ENCODE measurements at regions not wholly inside any gene's neighbourhood (a gene's known extent, or its start where the extent isn't known, plus 50 kb on each side); places are given as distances from the start of the nearest gene placed in this dataset.

DNA sequence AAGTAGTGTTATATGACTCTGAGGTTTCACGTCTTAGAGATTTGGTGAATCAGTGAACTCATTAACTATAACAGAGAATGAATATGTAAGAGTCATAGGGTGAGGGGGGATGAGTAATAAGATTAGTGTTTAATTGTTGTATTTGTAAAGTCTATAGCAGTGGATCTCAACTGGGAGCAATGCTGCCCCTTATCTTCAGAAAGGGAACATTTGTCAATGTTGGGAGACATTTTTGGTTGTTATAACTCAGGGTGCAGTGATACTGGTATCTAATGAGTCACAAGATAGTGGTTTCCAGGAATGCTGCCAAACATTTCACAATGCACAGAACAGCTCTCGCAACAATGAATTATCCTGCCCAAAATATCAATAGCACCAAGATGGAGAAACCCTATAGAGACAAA lies 1193.7 kb downstream of the GALC start:
- H3K4me1 ChIP-seq (ENCODE audit: control insufficient read depth, low read length), result no peaks in the 10 kb centered on the region
- H3K4me2 ChIP-seq (ENCODE audit: low read length), result no peak overlapping the region
- H3K9me2 ChIP-seq (replicated peaks; ENCODE audit: control insufficient read depth, low read length), result no peaks in the 10 kb centered on the region
- H3K27me3 ChIP-seq (ENCODE audit: control insufficient read depth, low read length), result no peaks in the 10 kb centered on the region
- H3F3A ChIP-seq (ENCODE audit: control insufficient read depth, insufficient read depth), result no peaks in the 10 kb centered on the region
- no peaks in the 10 kb centered on the region for H3K36me3 ChIP-seq (ENCODE audit: control insufficient read depth, low read length)
- no peaks in the 10 kb centered on the region for H3K79me2 ChIP-seq (ENCODE audit: control insufficient read depth, low read length)
- no peak overlapping the region for H3K27ac ChIP-seq (ENCODE audit: low read depth, low read length)
- no peaks in the 10 kb centered on the region for H4K20me1 ChIP-seq (ENCODE audit: control insufficient read depth, insufficient read depth, low read depth, low read length)
- no peaks in the 10 kb centered on the region for H3K9me3 ChIP-seq (ENCODE audit: control insufficient read depth, insufficient read depth, low read length)
- no peak overlapping the region for H3K4me3 ChIP-seq (ENCODE audit: low read length)
- no peak for TF ChIP-seq EZH2phosphoT487 (IDR thresholded peaks at IDR 0.05; ENCODE audit: borderline replicate concordance, low read length)
- TF ChIP-seq, protein P1, sequence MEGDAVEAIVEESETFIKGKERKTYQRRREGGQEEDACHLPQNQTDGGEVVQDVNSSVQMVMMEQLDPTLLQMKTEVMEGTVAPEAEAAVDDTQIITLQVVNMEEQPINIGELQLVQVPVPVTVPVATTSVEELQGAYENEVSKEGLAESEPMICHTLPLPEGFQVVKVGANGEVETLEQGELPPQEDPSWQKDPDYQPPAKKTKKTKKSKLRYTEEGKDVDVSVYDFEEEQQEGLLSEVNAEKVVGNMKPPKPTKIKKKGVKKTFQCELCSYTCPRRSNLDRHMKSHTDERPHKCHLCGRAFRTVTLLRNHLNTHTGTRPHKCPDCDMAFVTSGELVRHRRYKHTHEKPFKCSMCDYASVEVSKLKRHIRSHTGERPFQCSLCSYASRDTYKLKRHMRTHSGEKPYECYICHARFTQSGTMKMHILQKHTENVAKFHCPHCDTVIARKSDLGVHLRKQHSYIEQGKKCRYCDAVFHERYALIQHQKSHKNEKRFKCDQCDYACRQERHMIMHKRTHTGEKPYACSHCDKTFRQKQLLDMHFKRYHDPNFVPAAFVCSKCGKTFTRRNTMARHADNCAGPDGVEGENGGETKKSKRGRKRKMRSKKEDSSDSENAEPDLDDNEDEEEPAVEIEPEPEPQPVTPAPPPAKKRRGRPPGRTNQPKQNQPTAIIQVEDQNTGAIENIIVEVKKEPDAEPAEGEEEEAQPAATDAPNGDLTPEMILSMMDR (IDR thresholded peaks at IDR 0.05; ENCODE audit: low read depth, low read length, poor library complexity, severe bottlenecking), result no peak

DNA sequence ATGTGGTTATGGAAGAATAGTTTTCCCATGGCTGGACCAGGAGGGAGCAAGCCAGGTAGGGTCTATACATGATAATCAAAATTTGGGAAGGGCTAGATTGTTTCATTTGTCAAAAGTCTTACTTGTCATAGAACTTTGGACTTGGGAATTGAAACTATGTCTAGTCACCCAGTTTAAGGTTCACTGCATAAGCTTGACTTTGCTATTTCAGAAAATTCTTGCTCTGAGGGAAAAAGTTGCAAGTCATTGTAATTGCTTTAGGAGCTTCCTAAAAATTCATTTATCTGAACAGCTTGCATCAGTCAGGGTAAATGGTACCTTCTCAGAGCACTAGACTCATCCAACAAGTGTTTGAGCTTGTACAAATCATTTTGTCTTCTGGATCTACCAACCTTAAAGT lies 1194.7 kb downstream of the GALC start:
- Histone ChIP-seq H3K36me3 (ENCODE audit: control insufficient read depth, low read length) (no peaks in the 10 kb centered on the region), H3K4me2 (ENCODE audit: low read length) (no peak overlapping the region), H3K79me2 (ENCODE audit: control insufficient read depth, low read length) (no peaks in the 10 kb centered on the region), H3F3A (ENCODE audit: control insufficient read depth, insufficient read depth) (no peaks in the 10 kb centered on the region), H3K27me3 (ENCODE audit: control insufficient read depth, low read length) (no peaks in the 10 kb centered on the region), H4K20me1 (ENCODE audit: control insufficient read depth, insufficient read depth, low read depth, low read length) (no peaks in the 10 kb centered on the region), H3K4me3 (ENCODE audit: low read length) (no peak overlapping the region), H3K27ac (ENCODE audit: low read depth, low read length) (no peak overlapping the region), H3K9me2 (replicated peaks; ENCODE audit: control insufficient read depth, low read length) (no peaks in the 10 kb centered on the region), H3K9me3 (ENCODE audit: control insufficient read depth, insufficient read depth, low read length) (no peaks in the 10 kb centered on the region), H3K4me1 (ENCODE audit: control insufficient read depth, low read length) (no peaks in the 10 kb centered on the region)
- TF ChIP-seq, protein P1 (IDR thresholded peaks at IDR 0.05; ENCODE audit: low read depth, low read length, poor library complexity, severe bottlenecking), result no peak
- no peak for TF ChIP-seq EZH2phosphoT487 (IDR thresholded peaks at IDR 0.05; ENCODE audit: borderline replicate concordance, low read length)

DNA sequence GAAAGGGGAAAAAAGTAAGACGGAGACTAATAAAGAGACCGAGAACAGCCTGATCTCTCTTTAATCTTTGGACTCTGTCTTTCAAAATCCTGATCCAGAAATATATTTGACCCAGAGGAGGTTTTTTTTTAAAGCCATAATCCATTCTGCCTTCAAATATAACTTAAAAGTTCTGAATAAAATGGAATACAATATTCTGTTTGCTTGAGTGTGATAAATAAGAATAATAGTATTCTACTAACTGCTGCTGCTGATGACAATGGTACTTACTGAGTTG lies 1196.0 kb downstream of the GALC start:
- H3K9me2 ChIP-seq (replicated peaks; ENCODE audit: control insufficient read depth, low read length), result no peaks in the 10 kb centered on the region
- TF ChIP-seq, protein P1 (IDR thresholded peaks at IDR 0.05; ENCODE audit: low read depth, low read length, poor library complexity, severe bottlenecking), result no peak
- no peak for TF ChIP-seq EZH2phosphoT487 (IDR thresholded peaks at IDR 0.05; ENCODE audit: borderline replicate concordance, low read length)
- H3K27ac ChIP-seq (ENCODE audit: low read depth, low read length), result no peak overlapping the region
- H3K36me3 ChIP-seq (ENCODE audit: control insufficient read depth, low read length), result no peaks in the 10 kb centered on the region
- H3F3A ChIP-seq (ENCODE audit: control insufficient read depth, insufficient read depth), result no peaks in the 10 kb centered on the region
- no peaks in the 10 kb centered on the region for H3K79me2 ChIP-seq (ENCODE audit: control insufficient read depth, low read length)
- no peaks in the 10 kb centered on the region for H3K4me1 ChIP-seq (ENCODE audit: control insufficient read depth, low read length)
- H3K9me3 ChIP-seq (ENCODE audit: control insufficient read depth, insufficient read depth, low read length), result no peaks in the 10 kb centered on the region
- no peaks in the 10 kb centered on the region for H3K27me3 ChIP-seq (ENCODE audit: control insufficient read depth, low read length)
- no peak overlapping the region for H3K4me3 ChIP-seq (ENCODE audit: low read length)
- H4K20me1 ChIP-seq (ENCODE audit: control insufficient read depth, insufficient read depth, low read depth, low read length), result no peaks in the 10 kb centered on the region
- no peak overlapping the region for H3K4me2 ChIP-seq (ENCODE audit: low read length)
